MCF 10A (cell line): ENCODE measurements at regions not wholly inside any gene's neighbourhood (a gene's known extent, or its start where the extent isn't known, plus 50 kb on each side); places are given as distances from the start of the nearest gene placed in this dataset.

ENCODE experiments used
- BruUV-seq: library from RNA; stranded (reverse); fragments of 400-500 nt; replicated peaks from 2 replicates; lab custom pipeline; 2021; lab: Mats Ljungman, UMichigan
- CTCF ChIA-PET: fragments of 300-600 bp; sonication (Branson Sonifier 250); formaldehyde crosslinking; extraction: SDS; loops from one replicate; lab custom pipeline; 2021; ENCODE audit warnings: antibody characterized with exemption, inconsistent platforms; lab: Yijun Ruan, JAX
- POLR2A ChIA-PET: fragments of 300-600, 350-650 bp; sonication (Branson Sonifier 250); formaldehyde crosslinking; extraction: SDS; loops from one replicate; lab custom pipeline; 2020; ENCODE audit warnings: antibody characterized with exemption, inconsistent platforms; lab: Yijun Ruan, JAX
- DNase-seq: peaks from one replicate; pipeline ENCODE4 v3.0.0-alpha.2; 2018; ENCODE audit not compliant: unreplicated experiment
- H3K27ac Mint-ChIP-seq: one replicate; pipeline ENCODE4 v1.8.0; 2022; ENCODE audit warnings: mild to moderate bottlenecking, low read depth, mixed read lengths; ENCODE audit not compliant: unreplicated experiment
- H3K27me3 Mint-ChIP-seq: one replicate; pipeline ENCODE4 v1.8.0; 2022; ENCODE audit warnings: mixed read lengths; ENCODE audit not compliant: insufficient read depth, unreplicated experiment
- H3K36me3 Mint-ChIP-seq: one replicate; pipeline ENCODE4 v1.8.0; 2022; ENCODE audit warnings: mild to moderate bottlenecking, moderate library complexity, mixed read lengths; ENCODE audit not compliant: insufficient read depth, unreplicated experiment
- H3K4me1 Mint-ChIP-seq: one replicate; pipeline ENCODE4 v1.8.0; 2022; ENCODE audit warnings: mixed read lengths; ENCODE audit not compliant: insufficient read depth, unreplicated experiment
- H3K4me3 Mint-ChIP-seq: one replicate; pipeline ENCODE4 v1.8.0; 2022; ENCODE audit warnings: mild to moderate bottlenecking, moderate library complexity, mixed read lengths; ENCODE audit not compliant: unreplicated experiment
- H3K9me3 Mint-ChIP-seq: one replicate; pipeline ENCODE4 v1.8.0; 2022; ENCODE audit warnings: mixed read lengths; ENCODE audit not compliant: unreplicated experiment
- intact Hi-C: fragments of 100-400 bp; cut with micrococcal nuclease; formaldehyde crosslinking; loops from 2 replicates; pipeline ENCODE4 v1.14.1; 2022
- TF ChIP-seq, protein P1 (sequence below): fragments of 200-600 bp; IDR thresholded peaks from one replicate; pipeline ENCODE4 v1.8.0; 2022; ENCODE audit warnings: antibody characterized with exemption, mild to moderate bottlenecking; ENCODE audit not compliant: unreplicated experiment

DNA sequence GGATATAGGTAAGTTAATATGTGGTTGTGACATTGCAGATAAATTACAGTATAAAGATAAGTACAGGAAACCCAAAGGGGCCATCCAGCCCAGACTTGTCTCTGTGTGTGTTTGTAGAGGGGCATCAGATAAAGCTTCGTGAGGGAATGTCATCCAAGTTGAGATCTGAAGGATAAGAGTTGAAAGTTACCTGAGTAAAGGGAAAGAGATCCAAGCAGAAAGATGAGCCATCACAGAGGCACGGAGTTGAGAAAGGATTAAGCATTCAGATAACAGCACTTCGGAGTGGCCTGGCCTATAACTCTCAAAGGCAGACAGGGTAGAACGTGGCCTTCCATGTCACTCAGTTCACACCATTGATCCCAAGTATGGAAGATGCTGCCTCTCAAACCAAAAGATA is 749.1 kb downstream of the ADGRL2 start:
- DNase-seq, result no peak
- no peaks in the 10 kb centered on the region for H3K9me3 Mint-ChIP-seq
- POLR2A ChIA-PET, result no interaction called here
- no peak overlapping the region for H3K27ac Mint-ChIP-seq
- no TSS peak for BruUV-seq
- H3K4me3 Mint-ChIP-seq, result no peak overlapping the region
- TF ChIP-seq, protein P1, sequence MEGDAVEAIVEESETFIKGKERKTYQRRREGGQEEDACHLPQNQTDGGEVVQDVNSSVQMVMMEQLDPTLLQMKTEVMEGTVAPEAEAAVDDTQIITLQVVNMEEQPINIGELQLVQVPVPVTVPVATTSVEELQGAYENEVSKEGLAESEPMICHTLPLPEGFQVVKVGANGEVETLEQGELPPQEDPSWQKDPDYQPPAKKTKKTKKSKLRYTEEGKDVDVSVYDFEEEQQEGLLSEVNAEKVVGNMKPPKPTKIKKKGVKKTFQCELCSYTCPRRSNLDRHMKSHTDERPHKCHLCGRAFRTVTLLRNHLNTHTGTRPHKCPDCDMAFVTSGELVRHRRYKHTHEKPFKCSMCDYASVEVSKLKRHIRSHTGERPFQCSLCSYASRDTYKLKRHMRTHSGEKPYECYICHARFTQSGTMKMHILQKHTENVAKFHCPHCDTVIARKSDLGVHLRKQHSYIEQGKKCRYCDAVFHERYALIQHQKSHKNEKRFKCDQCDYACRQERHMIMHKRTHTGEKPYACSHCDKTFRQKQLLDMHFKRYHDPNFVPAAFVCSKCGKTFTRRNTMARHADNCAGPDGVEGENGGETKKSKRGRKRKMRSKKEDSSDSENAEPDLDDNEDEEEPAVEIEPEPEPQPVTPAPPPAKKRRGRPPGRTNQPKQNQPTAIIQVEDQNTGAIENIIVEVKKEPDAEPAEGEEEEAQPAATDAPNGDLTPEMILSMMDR, result no peak
- H3K27me3 Mint-ChIP-seq, result no peaks in the 10 kb centered on the region
- H3K4me1 Mint-ChIP-seq, result no peaks in the 10 kb centered on the region
- H3K36me3 Mint-ChIP-seq, result no peaks in the 10 kb centered on the region
- CTCF ChIA-PET, result no interaction called here
- intact Hi-C loops, result no loop called here

DNA sequence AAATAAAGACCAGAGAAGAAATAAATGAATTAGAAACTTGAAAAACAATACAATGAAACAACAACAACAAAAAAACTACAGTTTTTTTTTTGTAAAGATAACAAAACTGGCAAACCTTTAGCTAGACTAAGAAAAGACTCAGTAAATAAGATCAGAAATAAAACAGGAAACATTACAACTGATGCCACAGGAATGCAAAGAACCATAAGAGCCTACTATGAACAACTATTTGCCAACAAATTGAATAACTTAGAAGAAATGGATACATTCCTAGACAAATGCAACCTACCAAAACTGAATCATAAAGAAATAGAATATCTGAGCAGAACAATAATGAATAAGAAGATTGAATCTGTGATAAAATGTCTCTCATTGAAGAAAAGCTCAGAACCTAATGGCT is 742.0 kb downstream of the ADGRL2 start:
- H3K4me1 Mint-ChIP-seq, result no peaks in the 10 kb centered on the region
- peaks cover 31% of the 10 kb centered on the region for H3K9me3 Mint-ChIP-seq
- ChIA-PET POLR2A (no interaction called here), CTCF (no interaction called here)
- intact Hi-C loops, result no loop called here
- no peak overlapping the region for H3K27ac Mint-ChIP-seq
- H3K27me3 Mint-ChIP-seq, result no peaks in the 10 kb centered on the region
- no peaks in the 10 kb centered on the region for H3K36me3 Mint-ChIP-seq
- no peak overlapping the region for H3K4me3 Mint-ChIP-seq
- TF ChIP-seq, protein P1, result no peak
- BruUV-seq, result no TSS peak
- no peak for DNase-seq

DNA sequence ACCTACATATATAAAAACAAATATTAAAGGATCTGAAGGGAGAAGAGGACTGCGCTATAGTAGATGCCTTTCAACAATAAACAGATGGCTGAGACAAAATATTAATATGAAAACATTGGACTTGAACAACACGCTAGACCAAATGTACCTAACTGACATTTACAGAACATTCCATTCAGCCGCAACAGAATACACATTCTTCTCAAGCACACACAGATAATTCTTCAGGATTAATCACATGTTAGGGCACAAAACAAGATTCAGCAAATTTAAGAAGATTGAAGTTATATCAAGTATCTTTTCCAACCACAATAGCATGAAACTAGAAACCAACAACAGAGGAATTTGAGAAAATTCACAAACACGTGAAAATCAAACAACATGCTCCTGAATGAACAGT is 741.4 kb downstream of the ADGRL2 start:
- intact Hi-C loops, result no loop called here
- H3K9me3 Mint-ChIP-seq, result peaks cover 31% of the 10 kb centered on the region

DNA sequence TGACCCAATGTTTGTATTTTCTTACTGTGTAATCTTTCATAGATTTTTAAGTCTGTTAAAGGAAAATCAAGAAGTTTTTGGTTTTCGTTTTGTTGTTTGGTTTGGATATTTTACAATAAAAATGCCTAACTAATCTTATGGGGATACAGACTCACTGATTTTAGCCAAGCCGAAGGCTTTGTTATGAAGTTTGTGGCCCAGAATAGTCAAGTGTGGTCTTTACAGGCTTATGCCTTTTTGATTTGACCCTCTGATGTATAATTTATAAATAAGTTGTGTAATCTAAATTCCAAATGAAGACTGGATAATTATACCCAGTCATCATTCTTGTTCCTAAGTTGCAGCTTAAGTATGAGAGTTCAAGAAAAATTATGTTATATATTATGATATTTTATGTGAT is 739.3 kb downstream of the ADGRL2 start:
- intact Hi-C loops, result no loop called here
- Mint-ChIP-seq H3K9me3 (peaks cover 31% of the 10 kb centered on the region), H3K27ac (no peak overlapping the region), H3K4me1 (no peaks in the 10 kb centered on the region), H3K36me3 (no peaks in the 10 kb centered on the region), H3K4me3 (no peak overlapping the region), H3K27me3 (no peaks in the 10 kb centered on the region)
- ChIA-PET POLR2A (no interaction called here), CTCF (no interaction called here)
- TF ChIP-seq, protein P1, result no peak
- no peak for DNase-seq
- no TSS peak for BruUV-seq

More for the DNA sequence above, 741.4 kb downstream of the ADGRL2 start:
- Mint-ChIP-seq H3K27me3 (no peaks in the 10 kb centered on the region), H3K4me1 (no peaks in the 10 kb centered on the region), H3K27ac (no peak overlapping the region), H3K4me3 (no peak overlapping the region), H3K36me3 (no peaks in the 10 kb centered on the region)
- ChIA-PET CTCF (no interaction called here), POLR2A (no interaction called here)
- BruUV-seq, result no TSS peak
- TF ChIP-seq, protein P1, result no peak
- no peak for DNase-seq
